ENCODE measurements at regions not wholly inside any gene's neighbourhood (a gene's known extent, or its start where the extent isn't known, plus 50 kb on each side); places are given as distances from the start of the nearest gene placed in this dataset.

DNA sequence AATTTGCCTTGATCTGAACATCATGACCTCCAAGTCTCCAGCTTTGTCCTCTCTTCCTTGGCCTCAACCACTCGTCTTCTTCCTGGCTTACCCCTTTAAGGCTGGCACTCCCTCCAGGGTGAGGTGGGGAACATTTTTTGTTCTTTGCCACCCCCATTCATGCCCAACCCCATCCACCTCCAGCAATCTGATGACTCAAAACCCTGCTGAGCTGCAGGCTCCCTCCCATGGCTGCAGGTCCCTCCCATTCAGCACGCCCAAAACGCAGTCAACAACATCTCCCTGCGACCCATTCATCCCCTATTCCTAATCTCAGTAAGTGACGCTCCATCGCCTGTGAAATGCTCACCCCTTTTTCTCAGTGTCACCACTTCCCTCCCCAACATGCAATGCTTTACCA is 138.8 kb upstream of the PRMT8 start:
- dilution Hi-C loops (cut with MboI; ENCODE audit: extremely low pct_ligation_motif_present, low sequenced_read_pairs) (no loop called here), intact Hi-C loops (cut with micrococcal nuclease) (no loop called here)
- Histone ChIP-seq H3K4me1 (ENCODE audit: control insufficient read depth, extremely low read depth, insufficient read depth, low read length) (no peaks in the 10 kb centered on the region), H3K27ac (ENCODE audit: insufficient read depth, low read depth, low read length) (no peak overlapping the region), H3K27me3 (ENCODE audit: control insufficient read depth in 2 of 2, insufficient read depth in 2 of 2, low read length in 2 of 2) (peaks cover 0 to 1% of the 10 kb centered on the region in 2 experiments), H3K79me2 (ENCODE audit: control insufficient read depth, insufficient read depth, low read length) (no peaks in the 10 kb centered on the region), H3K9me3 (replicated peaks; ENCODE audit: control insufficient read depth, insufficient read depth, low read length) (no peaks in the 10 kb centered on the region), H3K36me3 (ENCODE audit: control insufficient read depth in 2 of 2, extremely low read depth in 1 of 2, insufficient read depth in 2 of 2, low read length in 2 of 2) (no peaks in the 10 kb centered on the region), H4K20me1 (replicated peaks; ENCODE audit: control insufficient read depth, extremely low read depth, insufficient read depth, low read length) (no peaks in the 10 kb centered on the region), H3K4me2 (ENCODE audit: insufficient read depth, low read length) (no peak overlapping the region), H2AFZ (ENCODE audit: low read depth, low read length) (no peak overlapping the region), H3K9me1 (replicated peaks; ENCODE audit: control insufficient read depth, extremely low read depth, insufficient read depth, low read length) (no peaks in the 10 kb centered on the region), H3K9ac (replicated peaks; ENCODE audit: extremely low read depth, insufficient read depth, low read length) (no peak overlapping the region), H3K4me3 (replicated peaks in 1 of 3; ENCODE audit: insufficient read depth in 1 of 3, low read depth in 1 of 3, low read length in 3 of 3) (no peak overlapping the region)
- TF ChIP-seq JUN (IDR thresholded peaks at IDR 0.05; ENCODE audit: borderline replicate concordance, insufficient read depth, insufficient read length, low read depth) (no peak), POLR2A (IDR thresholded peaks at IDR 0.05; ENCODE audit: low read depth, low read length) (no peak), FOS (IDR thresholded peaks at IDR 0.05; ENCODE audit: borderline replicate concordance, insufficient read depth, low read length) (no peak), EZH2 (IDR thresholded peaks at IDR 0.05; ENCODE audit: borderline replicate concordance, low read depth, low read length, severe bottlenecking) (no peak), MYC (IDR thresholded peaks at IDR 0.05; ENCODE audit: low read depth, low read length) (no peak), GATA2 (IDR thresholded peaks at IDR 0.05; ENCODE audit: insufficient read depth, insufficient read length, low read depth, low read length) (no peak)
- TF ChIP-seq, protein P1, sequence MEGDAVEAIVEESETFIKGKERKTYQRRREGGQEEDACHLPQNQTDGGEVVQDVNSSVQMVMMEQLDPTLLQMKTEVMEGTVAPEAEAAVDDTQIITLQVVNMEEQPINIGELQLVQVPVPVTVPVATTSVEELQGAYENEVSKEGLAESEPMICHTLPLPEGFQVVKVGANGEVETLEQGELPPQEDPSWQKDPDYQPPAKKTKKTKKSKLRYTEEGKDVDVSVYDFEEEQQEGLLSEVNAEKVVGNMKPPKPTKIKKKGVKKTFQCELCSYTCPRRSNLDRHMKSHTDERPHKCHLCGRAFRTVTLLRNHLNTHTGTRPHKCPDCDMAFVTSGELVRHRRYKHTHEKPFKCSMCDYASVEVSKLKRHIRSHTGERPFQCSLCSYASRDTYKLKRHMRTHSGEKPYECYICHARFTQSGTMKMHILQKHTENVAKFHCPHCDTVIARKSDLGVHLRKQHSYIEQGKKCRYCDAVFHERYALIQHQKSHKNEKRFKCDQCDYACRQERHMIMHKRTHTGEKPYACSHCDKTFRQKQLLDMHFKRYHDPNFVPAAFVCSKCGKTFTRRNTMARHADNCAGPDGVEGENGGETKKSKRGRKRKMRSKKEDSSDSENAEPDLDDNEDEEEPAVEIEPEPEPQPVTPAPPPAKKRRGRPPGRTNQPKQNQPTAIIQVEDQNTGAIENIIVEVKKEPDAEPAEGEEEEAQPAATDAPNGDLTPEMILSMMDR (IDR thresholded peaks at IDR 0.05; ENCODE audit: extremely low read depth in 1 of 2, insufficient read depth in 1 of 2, low read depth in 1 of 2, low read length in 2 of 2), result no peak
- no TSS peak for BruUV-seq (replicated peaks)
- FAIRE-seq (no peak), DNase-seq (ENCODE audit: low read depth, low spot score) (no peak)
- CTCF ChIA-PET, result interaction anchor here (1.0 kb wide), 1 partner anchor 451 kb away, joined by 3 read pairs; no protein-coding TSS in a partner anchor
- POLR2A ChIA-PET, result no interaction called here
